Stimulated activated CD4-positive, alpha-beta T cell treated with anti-CD3 and anti-CD28 coated beads, Interleukin-4, amount 100 ng/mL, for 48 hours (primary cell): ENCODE measurements at regions not wholly inside any gene's neighbourhood (a gene's known extent, or its start where the extent isn't known, plus 50 kb on each side); places are given as distances from the start of the nearest gene placed in this dataset.

Experiments
- DNase-seq, 2 donors: peaks; one replicate each; pipeline ENCODE4 v3.0.0-alpha.2; 2020; ENCODE audit warnings: low read depth in 2 of 2

- no peak for DNase-seq
Measured at GRCh38 chr1:184919892-184920291, 54.4 kb downstream of the NIBAN1 start.

GRCh38 chr1:184915463-184916090, 58.7 kb downstream of the NIBAN1 start:
- no peak for DNase-seq

- DNase-seq, result no peak
Measured at GRCh38 chr1:184914149-184914548, 60.2 kb downstream of the NIBAN1 start.

GRCh38 chr1:184912392-184912791, 61.9 kb downstream of the NIBAN1 start:
- no peak for DNase-seq

- no peak for DNase-seq
Measured at GRCh38 chr1:184911830-184912229, 62.5 kb downstream of the NIBAN1 start.

- DNase-seq, result no peak
Measured at GRCh38 chr1:184911103-184911745, 63.1 kb downstream of the NIBAN1 start.

GRCh38 chr1:184910691-184911091, 63.6 kb downstream of the NIBAN1 start:
- no peak for DNase-seq

GRCh38 chr1:184910005-184910404, 64.3 kb downstream of the NIBAN1 start:
- DNase-seq, result no peak

- DNase-seq, result no peak
Measured at GRCh38 chr1:184909019-184909418, 65.3 kb downstream of the NIBAN1 start.

GRCh38 chr1:184908506-184908905, 65.8 kb downstream of the NIBAN1 start:
- DNase-seq, result no peak

- DNase-seq, result no peak
Measured at GRCh38 chr1:184907500-184907899, 66.8 kb downstream of the NIBAN1 start.

- no peak for DNase-seq
Measured at GRCh38 chr1:184906761-184907160, 67.5 kb downstream of the NIBAN1 start.

- no peak for DNase-seq
Measured at GRCh38 chr1:184905601-184906322, 68.5 kb downstream of the NIBAN1 start.

GRCh38 chr1:184903111-184903692, 71.1 kb downstream of the NIBAN1 start:
- no peak for DNase-seq

- no peak for DNase-seq
Measured at GRCh38 chr1:184900507-184900906, 73.8 kb downstream of the NIBAN1 start.

- DNase-seq, result no peak
Measured at GRCh38 chr1:184896000-184896399, 78.3 kb downstream of the NIBAN1 start.

- no peak for DNase-seq
Measured at GRCh38 chr1:184895086-184895485, 79.2 kb downstream of the NIBAN1 start.

- no peak for DNase-seq
Measured at GRCh38 chr1:184893695-184894094, 80.6 kb downstream of the NIBAN1 start.

- peak in 1 of 2 donors; percentile 13 for DNase-seq
Measured at GRCh38 chr1:184892116-184892515, 82.2 kb downstream of the NIBAN1 start.

GRCh38 chr1:184891440-184891839, 82.9 kb downstream of the NIBAN1 start:
- no peak for DNase-seq

- DNase-seq, result peak in 1 of 2 donors; percentile 22
Measured at GRCh38 chr1:184890539-184890973, 83.8 kb downstream of the NIBAN1 start.

GRCh38 chr1:184889902-184890301, 84.4 kb downstream of the NIBAN1 start:
- no peak for DNase-seq

- no peak for DNase-seq
Measured at GRCh38 chr1:184889166-184889565, 85.1 kb downstream of the NIBAN1 start.
